HUES64 (cell line): ENCODE measurements at regions not wholly inside any gene's neighbourhood (a gene's known extent, or its start where the extent isn't known, plus 50 kb on each side); places are given as distances from the start of the nearest gene placed in this dataset.
"Not testable (repeated sequence)": the region's sequence is repeated elsewhere in the genome, so short reads cannot be mapped to it uniquely, and the experiment has no call there.

Experiments
- H3K27ac ChIP-seq: 2 replicates; pipeline ENCODE4 v1.7.0; 2013; ENCODE audit warnings: low read depth, low read length, inconsistent platforms
- H3K27me3 ChIP-seq: 2 replicates; pipeline ENCODE4 v1.6.1; 2013; ENCODE audit warnings: mild to moderate bottlenecking, low read length; ENCODE audit not compliant: insufficient read depth
- H3K36me3 ChIP-seq: 2 replicates; pipeline ENCODE4 v1.6.1; 2013; ENCODE audit warnings: mild to moderate bottlenecking, low read length; ENCODE audit not compliant: insufficient read depth
- H3K4me1 ChIP-seq: 2 replicates; pipeline ENCODE4 v1.6.1; 2013; ENCODE audit warnings: mild to moderate bottlenecking, low read length, moderate library complexity; ENCODE audit not compliant: insufficient read depth
- H3K4me3 ChIP-seq: 2 replicates; pipeline ENCODE4 v1.5.1; 2013; ENCODE audit warnings: mild to moderate bottlenecking, low read length, moderate library complexity
- H3K9ac ChIP-seq: 2 replicates; pipeline ENCODE4 v1.6.1; 2013; ENCODE audit warnings: mild to moderate bottlenecking, low read depth, low read length
- H3K9me3 ChIP-seq: 2 replicates; pipeline ENCODE4 v1.6.1; 2013; ENCODE audit warnings: low read depth, low read length; ENCODE audit not compliant: insufficient read depth
- WGBS: fragments of 150-250, 120-280 bp; methylation state at CpG from one replicate; pipeline ENCODE4 v1.1.7; 2013; ENCODE audit warnings: missing lambda C conversion rate; 5-methylcytosine and 5-hydroxymethylcytosine counted together

DNA sequence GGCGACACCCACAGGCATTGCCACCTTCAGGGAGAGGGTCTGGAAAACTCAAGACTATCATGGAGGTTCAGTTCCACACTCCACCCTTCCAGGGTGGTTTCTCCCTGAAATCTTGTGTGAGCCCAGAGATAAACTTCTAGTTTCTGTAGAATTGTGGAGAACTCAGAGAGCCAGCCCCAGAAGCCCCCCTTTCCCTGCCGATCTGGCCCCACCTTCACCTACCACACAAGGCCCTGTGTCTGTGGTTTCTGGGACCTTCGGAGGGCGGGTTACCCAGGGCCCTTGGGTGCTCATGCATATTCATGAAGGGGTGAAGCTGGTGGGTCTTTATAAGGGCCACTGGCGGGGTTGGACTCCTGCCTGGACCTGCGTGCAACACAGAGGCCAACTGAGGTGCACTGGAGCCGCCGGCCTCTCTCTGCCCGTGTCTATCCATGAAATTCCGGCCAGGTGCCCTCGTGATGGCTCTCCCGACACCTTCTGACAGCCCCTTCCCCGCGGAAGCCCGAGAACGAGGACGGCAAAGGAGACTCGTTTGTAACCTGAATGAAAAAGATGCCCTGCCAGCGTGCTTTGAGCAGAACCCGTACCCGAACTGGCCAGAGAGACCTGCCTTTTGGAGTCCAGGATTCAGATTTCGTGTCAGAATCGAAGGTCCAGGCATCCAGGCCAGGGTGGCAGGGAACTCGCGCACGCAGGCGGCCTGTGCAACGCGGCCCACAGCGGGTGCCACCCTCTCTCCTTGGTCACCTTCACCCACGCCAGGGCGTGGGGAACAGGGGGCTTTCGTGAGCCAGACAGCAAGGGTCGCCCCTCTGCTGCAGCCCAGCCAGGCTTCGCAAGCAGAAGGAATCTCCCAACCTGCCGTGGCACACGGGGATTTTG, 1933.6 kb upstream of the DEFB115 start:
- H3K36me3 ChIP-seq, H3K27me3 ChIP-seq, H3K27ac ChIP-seq, H3K4me3 ChIP-seq, H3K9ac ChIP-seq, H3K4me1 ChIP-seq: not testable (repeated sequence)
- peaks cover 81% of the 10 kb centered on the region for H3K9me3 ChIP-seq
- 85% methylated on average over 37 of the region's 37 CpGs for WGBS

DNA sequence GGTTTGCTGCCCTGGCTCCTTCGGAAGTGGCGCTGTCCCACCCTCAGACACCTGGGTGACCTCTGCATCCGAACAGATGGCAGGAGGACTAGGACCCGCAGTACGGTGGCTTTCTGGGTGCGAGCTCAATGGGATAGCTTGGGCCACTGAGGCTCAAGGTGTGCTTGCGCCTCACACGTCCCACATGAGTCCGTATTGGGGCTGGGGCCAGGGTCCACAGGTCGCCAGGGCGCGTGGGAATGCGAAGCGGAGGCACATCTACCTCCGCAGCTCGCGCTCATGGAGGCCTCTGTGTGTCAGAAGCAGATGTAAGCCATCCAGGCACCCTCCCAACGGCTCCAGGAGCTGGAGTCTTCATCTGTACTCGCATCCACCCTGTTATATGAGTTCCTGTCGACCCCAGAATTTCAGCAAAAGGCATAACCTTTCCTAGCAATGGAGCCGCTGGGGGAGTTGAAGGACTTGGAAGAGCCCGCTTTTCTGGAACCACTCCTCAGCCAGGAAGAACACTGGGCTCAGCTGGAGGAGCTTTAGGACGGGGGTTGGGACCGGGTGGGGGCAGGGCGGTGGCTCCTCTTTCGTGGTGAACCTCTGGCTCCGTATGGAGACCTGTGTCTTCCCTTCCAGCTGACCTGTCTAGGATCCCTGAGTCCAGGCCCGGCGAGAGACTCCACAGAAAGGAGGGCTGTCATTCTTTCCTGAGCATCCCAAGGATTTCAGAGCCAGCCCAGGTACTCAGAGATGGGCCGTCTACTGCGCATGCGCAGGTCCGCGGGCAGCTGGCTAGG, 1932.8 kb upstream of the DEFB115 start:
- H3K4me3 ChIP-seq, H3K9ac ChIP-seq, H3K27me3 ChIP-seq, H3K36me3 ChIP-seq, H3K27ac ChIP-seq, H3K4me1 ChIP-seq: not testable (repeated sequence)
- 82% methylated on average over 34 of the region's 34 CpGs for WGBS
- peaks cover 83% of the 10 kb centered on the region for H3K9me3 ChIP-seq

DNA sequence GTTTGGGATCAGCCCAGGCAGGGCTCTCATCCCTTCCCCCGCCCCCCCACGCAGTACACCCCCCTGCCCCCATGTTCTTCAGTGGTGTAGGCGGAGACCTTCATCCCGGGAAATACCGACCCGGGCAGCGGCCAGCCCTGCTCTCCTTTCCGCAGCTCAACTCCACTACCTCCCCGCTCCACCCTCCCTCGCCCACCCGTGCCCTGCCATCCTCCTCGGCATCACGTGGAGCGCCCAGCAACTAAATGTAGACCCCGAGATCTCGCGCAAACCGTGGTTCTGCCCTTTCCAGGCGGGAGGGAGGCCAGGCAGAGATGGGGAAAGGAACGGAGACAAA, 1932.2 kb upstream of the DEFB115 start:
- Histone ChIP-seq H3K9me3 (peaks cover 85% of the 10 kb centered on the region), H3K27me3 (no peaks in the 10 kb centered on the region)

DNA sequence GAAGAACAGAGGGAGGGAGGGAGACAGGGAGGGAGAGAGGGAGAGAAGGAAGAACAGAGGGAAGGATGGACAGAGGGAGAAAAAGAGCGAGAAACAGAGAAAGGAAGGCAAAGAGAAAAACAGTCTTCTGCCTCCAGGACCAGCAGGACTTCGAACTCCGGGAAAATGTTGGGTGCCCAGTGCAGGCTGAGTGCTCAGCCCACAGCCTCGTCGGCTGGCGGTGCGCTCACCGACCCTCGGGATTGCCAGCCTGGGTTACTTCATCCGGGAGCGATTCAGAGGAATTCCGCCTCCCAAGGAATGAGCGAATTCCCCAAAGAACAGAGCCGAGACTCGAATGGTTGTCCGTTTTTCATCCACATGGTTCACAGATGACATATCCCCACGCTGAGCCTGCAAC, 1931.7 kb upstream of the DEFB115 start:
- peaks cover 86% of the 10 kb centered on the region for H3K9me3 ChIP-seq
- not testable (repeated sequence) for H3K27ac ChIP-seq, H3K4me3 ChIP-seq, H3K4me1 ChIP-seq, H3K9ac ChIP-seq, H3K36me3 ChIP-seq, H3K27me3 ChIP-seq
- WGBS = 85% methylated on average over 12 of the region's 17 CpGs

More for the DNA sequence above, 1932.2 kb upstream of the DEFB115 start:
- Histone ChIP-seq H3K9ac (no peak overlapping the region), H3K4me1 (no peaks in the 10 kb centered on the region), H3K36me3 (no peaks in the 10 kb centered on the region), H3K4me3 (no peak overlapping the region), H3K27ac (no peak overlapping the region)
- 82% methylated on average over 20 of the region's 20 CpGs for WGBS

DNA sequence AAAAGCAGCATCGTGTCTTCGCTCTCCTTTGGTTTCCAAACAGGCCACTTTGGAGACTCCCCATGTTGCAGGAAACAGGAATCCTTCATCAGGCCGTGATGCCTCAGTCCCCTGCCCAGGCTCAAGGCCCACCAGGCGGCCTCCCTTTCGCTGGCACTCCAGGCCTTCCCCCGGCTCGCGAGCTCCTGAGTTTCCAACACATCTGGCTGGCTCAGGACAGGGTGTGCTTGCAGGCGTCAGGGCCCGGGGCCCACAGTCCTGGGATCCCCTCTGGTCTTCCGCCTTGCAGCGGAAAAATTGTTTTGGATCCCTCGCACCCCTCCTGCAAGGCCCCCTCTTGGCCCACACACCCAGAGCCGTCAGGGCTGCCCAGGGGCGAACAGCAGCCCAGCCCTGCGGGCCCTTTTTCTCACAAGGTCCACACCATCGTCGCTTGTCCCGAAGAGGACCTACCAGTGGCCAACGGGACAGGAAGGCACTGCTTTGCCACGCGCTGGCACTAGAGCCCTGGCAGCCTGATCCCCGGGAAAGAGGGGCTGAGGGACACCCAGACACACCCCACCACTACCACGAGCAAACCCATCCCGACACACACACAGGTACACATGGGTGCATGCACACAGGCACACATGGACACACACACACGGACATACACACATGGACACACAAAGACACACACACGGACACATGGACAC, 1930.9 kb upstream of the DEFB115 start:
- Histone ChIP-seq H3K36me3 (no peaks in the 10 kb centered on the region), H3K27ac (no peak overlapping the region), H3K9me3 (peaks cover 87% of the 10 kb centered on the region), H3K4me1 (no peaks in the 10 kb centered on the region), H3K9ac (no peak overlapping the region), H3K27me3 (no peaks in the 10 kb centered on the region), H3K4me3 (no peak overlapping the region)
- 75% methylated on average over 27 of the region's 27 CpGs for WGBS

DNA sequence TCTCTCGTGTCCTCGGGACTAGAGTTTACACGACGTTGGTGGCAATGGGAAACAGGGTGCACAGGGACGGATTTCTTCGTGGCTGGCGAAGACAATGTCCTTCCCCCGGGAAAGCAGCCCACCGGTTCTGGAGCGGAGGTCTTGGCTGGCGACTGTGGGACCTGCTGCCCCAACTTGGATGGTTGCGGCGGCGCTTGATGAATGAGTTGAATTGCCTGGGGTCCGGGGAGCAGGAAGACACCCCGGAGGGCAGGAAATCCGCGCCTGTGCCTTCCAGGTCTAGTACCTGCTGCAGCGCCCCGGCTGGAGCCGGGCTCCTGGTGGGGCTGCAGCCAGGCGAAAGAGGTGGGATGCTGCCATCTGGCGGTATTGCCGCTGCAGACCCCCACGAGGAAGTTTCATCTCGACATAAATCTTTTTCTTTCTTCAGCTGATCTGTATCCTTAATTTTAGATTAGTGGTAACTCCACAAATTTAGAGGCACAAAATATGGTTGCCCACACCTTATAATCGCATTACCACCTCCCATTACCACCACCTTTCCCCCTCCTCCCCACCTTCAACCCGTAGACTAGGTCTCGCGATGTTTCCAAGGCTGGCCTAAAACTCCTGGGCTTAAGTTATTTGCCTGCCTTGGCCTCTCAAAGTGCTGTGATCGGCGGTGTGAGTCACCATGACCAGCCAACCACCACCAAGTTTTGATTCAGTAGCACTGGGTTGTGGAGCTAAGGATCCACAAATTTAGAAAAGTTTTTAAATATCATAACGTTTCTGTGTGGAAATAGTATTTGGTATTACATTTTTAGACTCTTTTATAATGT, 1929.7 kb upstream of the DEFB115 start:
- peaks cover 83% of the 10 kb centered on the region for H3K9me3 ChIP-seq
- WGBS = 78% methylated on average over 32 of the region's 33 CpGs
- H3K27ac ChIP-seq, H3K27me3 ChIP-seq, H3K4me1 ChIP-seq, H3K36me3 ChIP-seq, H3K9ac ChIP-seq, H3K4me3 ChIP-seq: not testable (repeated sequence)

DNA sequence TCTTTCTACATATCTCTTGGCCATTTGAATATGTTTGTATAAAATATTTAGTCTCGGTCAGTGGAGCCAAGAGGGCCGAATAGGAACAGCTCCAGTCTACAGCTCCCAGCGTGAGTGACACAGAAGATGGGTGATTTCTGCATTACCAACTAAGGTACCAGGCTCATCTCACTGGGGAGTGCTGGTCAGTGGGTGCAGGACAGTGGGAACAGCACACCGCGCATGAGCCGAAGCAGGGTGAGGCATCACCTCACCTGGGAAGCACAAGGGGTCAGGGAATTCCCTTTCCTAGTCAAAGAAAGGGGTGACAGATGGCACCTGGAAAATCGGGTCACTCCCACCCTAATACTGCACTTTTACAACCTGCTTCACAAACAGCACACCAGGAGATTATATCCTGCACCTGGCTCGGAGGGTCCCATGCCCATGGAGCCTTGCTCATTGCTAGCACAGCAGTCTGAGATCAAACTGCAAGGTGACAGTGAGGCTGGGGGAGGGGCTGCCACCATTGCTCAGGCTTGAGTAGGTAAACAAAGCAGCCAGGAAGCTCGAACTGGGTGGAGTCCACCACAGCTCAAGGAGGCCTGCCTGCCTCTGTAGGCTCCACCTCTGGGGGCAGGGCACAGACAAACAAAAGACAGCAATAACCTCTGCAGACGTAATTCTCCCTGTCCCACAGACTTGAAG, 1926.9 kb upstream of the DEFB115 start:
- H3K27me3 ChIP-seq, H3K4me1 ChIP-seq, H3K27ac ChIP-seq, H3K9ac ChIP-seq, H3K36me3 ChIP-seq, H3K4me3 ChIP-seq: not testable (repeated sequence)
- H3K9me3 ChIP-seq = peaks cover 84% of the 10 kb centered on the region
- 62% methylated on average over 10 of the region's 10 CpGs for WGBS

DNA sequence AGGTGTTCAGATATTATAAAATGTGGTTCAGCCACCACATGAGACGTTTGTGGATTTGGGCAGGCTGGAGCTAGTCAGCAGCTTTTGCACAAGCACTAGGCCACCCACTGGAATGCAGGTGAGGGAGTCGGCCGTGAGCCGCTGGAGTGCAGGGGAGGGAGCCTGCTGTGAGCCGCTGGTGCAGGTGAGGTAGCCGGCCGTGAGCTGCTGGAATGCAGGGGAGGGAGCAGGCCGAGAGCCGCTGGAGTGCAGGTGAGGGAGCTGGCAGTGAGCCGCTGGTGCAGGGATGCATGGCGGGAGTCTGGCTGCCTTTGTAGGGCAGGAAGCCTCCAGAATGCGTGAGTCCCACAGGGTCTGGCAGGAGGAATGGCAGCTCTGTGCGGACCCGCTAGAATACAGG, 1907.6 kb upstream of the DEFB115 start:
- H3K36me3 ChIP-seq = no peaks in the 10 kb centered on the region
- H3K27me3 ChIP-seq = no peaks in the 10 kb centered on the region
- WGBS = 85% methylated on average over 14 of the region's 14 CpGs
- no peak overlapping the region for H3K27ac ChIP-seq
- H3K4me3 ChIP-seq = no peak overlapping the region
- no peaks in the 10 kb centered on the region for H3K4me1 ChIP-seq
- H3K9ac ChIP-seq = no peak overlapping the region
- peaks cover 78% of the 10 kb centered on the region for H3K9me3 ChIP-seq

DNA sequence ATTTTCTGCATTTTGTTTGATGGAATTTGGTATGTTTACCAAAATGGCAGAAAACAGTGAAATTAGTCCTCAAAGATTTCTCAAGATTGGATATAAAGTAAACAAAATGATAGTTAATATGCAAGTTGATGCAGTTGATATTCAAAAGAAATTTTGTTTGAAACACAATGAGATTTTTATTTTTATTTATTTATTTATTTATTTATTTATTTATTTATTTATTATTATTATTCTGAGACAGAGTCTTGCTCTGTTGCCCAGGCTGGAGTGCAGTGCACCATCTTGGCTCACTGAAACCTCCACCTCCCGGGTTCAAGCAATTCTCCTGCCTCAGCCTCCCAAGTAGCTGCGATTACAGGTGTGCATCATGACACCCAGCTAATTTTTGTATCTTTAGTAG, 1881.5 kb upstream of the DEFB115 start:
- H3K27me3 ChIP-seq, H3K9ac ChIP-seq, H3K4me1 ChIP-seq, H3K27ac ChIP-seq, H3K36me3 ChIP-seq, H3K4me3 ChIP-seq: not testable (repeated sequence)
- peaks cover 80% of the 10 kb centered on the region for H3K9me3 ChIP-seq
- 69% methylated on average over 2 of the region's 2 CpGs for WGBS

DNA sequence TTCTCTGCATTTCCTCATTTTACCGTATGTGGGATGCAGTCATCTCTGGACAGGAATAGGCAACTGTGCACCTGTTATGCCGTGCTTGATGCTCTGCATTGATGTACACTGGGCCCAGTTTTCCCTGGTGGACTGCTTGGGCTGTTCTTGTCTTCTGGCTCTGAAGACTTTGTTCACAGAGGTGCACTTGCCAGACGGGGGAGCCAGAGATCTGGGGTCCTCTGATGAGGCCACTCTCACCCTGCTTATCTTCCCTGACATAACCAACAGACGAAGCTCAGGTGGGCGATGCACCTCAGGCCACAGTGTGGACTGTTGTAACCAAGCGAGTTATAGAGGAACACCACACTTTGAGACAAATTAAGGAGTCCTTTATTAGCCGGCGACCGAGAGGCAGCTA, 1864.6 kb upstream of the DEFB115 start:
- H3K27me3 ChIP-seq, H3K27ac ChIP-seq, H3K36me3 ChIP-seq, H3K4me3 ChIP-seq, H3K9ac ChIP-seq, H3K4me1 ChIP-seq: not testable (repeated sequence)
- WGBS = 79% methylated on average over 9 of the region's 9 CpGs
- H3K9me3 ChIP-seq = peaks cover 86% of the 10 kb centered on the region
